HG03060 (cell line): ENCODE measurements at regions not wholly inside any gene's neighbourhood (a gene's known extent, or its start where the extent isn't known, plus 50 kb on each side); places are given as distances from the start of the nearest gene placed in this dataset.

Experiments
- ATAC-seq: cut with Tn5 transposase; IDR thresholded peaks from one replicate; pipeline ENCODE4 v1.9.1; 2021; ENCODE audit warnings: low read depth, moderate number of reproducible peaks; ENCODE audit not compliant: unreplicated experiment

GRCh38 chr6:140601021-140601808, 1226.8 kb upstream of the CITED2 start:
- no peak for ATAC-seq

GRCh38 chr6:140599916-140600315, 1225.5 kb upstream of the CITED2 start:
- ATAC-seq: no peak

- no peak for ATAC-seq
Measured at GRCh38 chr6:140597181-140597580, 1222.7 kb upstream of the CITED2 start.

GRCh38 chr6:140594806-140595128, 1220.3 kb upstream of the CITED2 start:
- ATAC-seq: no peak

GRCh38 chr6:140592877-140593276, 1218.4 kb upstream of the CITED2 start:
- ATAC-seq: no peak

- no peak for ATAC-seq
Measured at GRCh38 chr6:140590641-140591040, 1216.2 kb upstream of the CITED2 start.

GRCh38 chr6:140586426-140587061, 1212.1 kb upstream of the CITED2 start:
- peak; percentile 89 for ATAC-seq

GRCh38 chr6:140581601-140582000, 1207.2 kb upstream of the CITED2 start:
- no peak for ATAC-seq

- ATAC-seq: no peak
Measured at GRCh38 chr6:140579918-140580317, 1205.5 kb upstream of the CITED2 start.

GRCh38 chr6:140576004-140576555, 1201.6 kb upstream of the CITED2 start:
- no peak for ATAC-seq

- no peak for ATAC-seq
Measured at GRCh38 chr6:140572867-140573266, 1198.4 kb upstream of the CITED2 start.

- ATAC-seq: no peak
Measured at GRCh38 chr6:140572129-140572528, 1197.7 kb upstream of the CITED2 start.

GRCh38 chr6:140571145-140571544, 1196.7 kb upstream of the CITED2 start:
- no peak for ATAC-seq

- ATAC-seq: no peak
Measured at GRCh38 chr6:140567466-140567865, 1193.0 kb upstream of the CITED2 start.

- ATAC-seq: no peak
Measured at GRCh38 chr6:140566781-140567277, 1192.4 kb upstream of the CITED2 start.

- no peak for ATAC-seq
Measured at GRCh38 chr6:140563728-140564127, 1189.3 kb upstream of the CITED2 start.

GRCh38 chr6:140561701-140562100, 1187.3 kb upstream of the CITED2 start:
- ATAC-seq: no peak

- ATAC-seq: no peak
Measured at GRCh38 chr6:140560671-140561070, 1186.2 kb upstream of the CITED2 start.

- no peak for ATAC-seq
Measured at GRCh38 chr6:140559458-140559857, 1185.0 kb upstream of the CITED2 start.

- ATAC-seq: no peak
Measured at GRCh38 chr6:140554421-140554820, 1180.0 kb upstream of the CITED2 start.

- ATAC-seq: no peak
Measured at GRCh38 chr6:140548366-140548765, 1173.9 kb upstream of the CITED2 start.

GRCh38 chr6:140546640-140547039, 1172.2 kb upstream of the CITED2 start:
- ATAC-seq: no peak
